Upper lobe of left lung (tissue), 6 donors: ENCODE measurements at regions not wholly inside any gene's neighbourhood (a gene's known extent, or its start where the extent isn't known, plus 50 kb on each side); places are given as distances from the start of the nearest gene placed in this dataset.
A peak's percentile ranks its signal among the peaks of the same experiment; 100 is the strongest.

Source experiments
- ATAC-seq, 2 donors: fragments of 200-7000 bp; cut with Tn5 transposase; one replicate each; pipeline ENCODE4 v1.9.1; 2022; ENCODE audit warnings: mild to moderate bottlenecking in 2 of 2, moderate library complexity in 2 of 2; ENCODE audit not compliant: low FRiP score in 2 of 2
- DNase-seq, 2 donors: peaks; one replicate each; pipeline ENCODE4 v3.0.0-alpha.2; 2019 to 2020
- H3K27ac ChIP-seq, 4 donors: fragments of 200-600 bp; sonication (generic); one replicate each; pipeline ENCODE4 v1.5.1; 2016 to 2019
- H3K27me3 ChIP-seq, 4 donors: fragments of 200-600 bp; sonication (generic); one replicate each; pipeline ENCODE4 v1.5.1; 2017 to 2019
- H3K36me3 ChIP-seq, 4 donors: fragments of 200-600 bp; sonication (generic); one replicate each; pipeline ENCODE4 v1.5.1; 2016 to 2019
- H3K4me1 ChIP-seq, 4 donors: fragments of 200-600 bp; sonication (generic); one replicate each; pipeline ENCODE4 v1.5.1; 2018 to 2019
- H3K4me3 ChIP-seq, 4 donors: fragments of 200-600 bp; sonication (generic); one replicate each; pipeline ENCODE4 v1.5.1; 2017 to 2019; ENCODE audit warnings: mild to moderate bottlenecking in 2 of 4, moderate library complexity in 1 of 4
- H3K9me3 ChIP-seq, 4 donors: fragments of 200-600 bp; sonication (generic); one replicate each; pipeline ENCODE4 v1.5.1; 2018 to 2019
- CTCF ChIP-seq, 6 experiments: fragments of 450-650 bp in 4 of 6; fragments of 200-600 bp in 2 of 6; sonication (generic) in 2 of 6; IDR thresholded peaks; one replicate each; pipeline ENCODE4 v1.5.1; 2016 to 2019; ENCODE audit warnings: antibody characterized with exemption in 6 of 6
- EP300 ChIP-seq, 4 donors: sonication (generic); formaldehyde crosslinking; IDR thresholded peaks; one replicate each; pipeline ENCODE4 v1.5.1; 2017; ENCODE audit warnings: antibody characterized with exemption in 4 of 4, control low read depth in 2 of 4
- POLR2A ChIP-seq, 4 donors: fragments of 450-650 bp; IDR thresholded peaks; one replicate each; pipeline ENCODE4 v1.5.1; 2016 to 2017; ENCODE audit warnings: antibody characterized with exemption in 4 of 4, mild to moderate bottlenecking in 2 of 4
- POLR2AphosphoS5 ChIP-seq, 2 donors: sonication (generic); formaldehyde crosslinking; IDR thresholded peaks; one replicate each; pipeline ENCODE4 v1.5.1; 2017; ENCODE audit warnings: antibody characterized with exemption in 2 of 2
- WGBS, 2 donors: methylation state at CpG; one replicate each; pipeline ENCODE4 v1.1.5; 2017 to 2018; 5-methylcytosine and 5-hydroxymethylcytosine counted together
- donor health status: DM: no; HTN: no; CAD: no; lungs with moderate emphysema.
- donor health status: DM: no; HTN: yes; CAD: no; lungs with severe emphysema.

GRCh38 chr13:31909864-31910551, 121.6 kb upstream of the FRY start:
- DNase-seq (peak in 1 of 2 donors; percentile 46), ATAC-seq (peak in 1 of 2 donors; percentile 84)
- H3K4me3 ChIP-seq: no peak overlapping the region
- TF ChIP-seq EP300 (IDR thresholded peaks at IDR 0.05) (no peak), POLR2A (IDR thresholded peaks at IDR 0.05) (no peak), CTCF (IDR thresholded peaks at IDR 0.05) (peak; percentile 69 to 82 (median 77)), POLR2AphosphoS5 (IDR thresholded peaks at IDR 0.05) (no peak)
- H3K4me1 ChIP-seq: peaks cover 10 to 23% (median 18%) of the 10 kb centered on the region in 4 donors
- no peaks in the 10 kb centered on the region for H3K27me3 ChIP-seq
- 15 to 16% methylated on average over 6 of the region's 6 CpGs for WGBS, 2 donors
- no peaks in the 10 kb centered on the region for H3K9me3 ChIP-seq
- H3K36me3 ChIP-seq: no peaks in the 10 kb centered on the region
- H3K27ac ChIP-seq: no peak overlapping the region

GRCh38 chr13:31910633-31911032, 120.9 kb upstream of the FRY start:
- no peak for TF ChIP-seq POLR2AphosphoS5 (IDR thresholded peaks at IDR 0.05)
- no peak for TF ChIP-seq CTCF (IDR thresholded peaks at IDR 0.05)
- TF ChIP-seq EP300 (IDR thresholded peaks at IDR 0.05): no peak
- no peak for TF ChIP-seq POLR2A (IDR thresholded peaks at IDR 0.05)
- no peak overlapping the region for H3K4me3 ChIP-seq
- WGBS, 2 donors: 90 to 92% methylated on average over 2 of the region's 2 CpGs
- no peaks in the 10 kb centered on the region for H3K9me3 ChIP-seq
- ATAC-seq (no peak), DNase-seq (no peak)
- no peaks in the 10 kb centered on the region for H3K36me3 ChIP-seq
- H3K4me1 ChIP-seq: peaks cover 10 to 23% (median 18%) of the 10 kb centered on the region in 4 donors
- no peaks in the 10 kb centered on the region for H3K27me3 ChIP-seq
- H3K27ac ChIP-seq: no peak overlapping the region

GRCh38 chr13:31912647-31913401, 118.8 kb upstream of the FRY start:
- Histone ChIP-seq H3K4me3 (no peak overlapping the region), H3K9me3 (no peaks in the 10 kb centered on the region), H3K27me3 (no peaks in the 10 kb centered on the region), H3K4me1 (peaks cover 10 to 23% (median 18%) of the 10 kb centered on the region in 4 donors), H3K27ac (no peak overlapping the region), H3K36me3 (no peaks in the 10 kb centered on the region)
- 82 to 91% methylated on average over 2 of the region's 2 CpGs for WGBS, 2 donors
- DNase-seq (no peak), ATAC-seq (peak in 1 of 2 donors; percentile 42)
- TF ChIP-seq EP300 (IDR thresholded peaks at IDR 0.05): no peak
- no peak for TF ChIP-seq CTCF (IDR thresholded peaks at IDR 0.05)
- TF ChIP-seq POLR2AphosphoS5 (IDR thresholded peaks at IDR 0.05): no peak
- no peak for TF ChIP-seq POLR2A (IDR thresholded peaks at IDR 0.05)

- ATAC-seq (no peak), DNase-seq (no peak)
- Histone ChIP-seq H3K27me3 (no peaks in the 10 kb centered on the region), H3K27ac (no peak overlapping the region), H3K9me3 (no peaks in the 10 kb centered on the region), H3K4me1 (peaks cover 10 to 23% (median 17%) of the 10 kb centered on the region in 4 donors), H3K4me3 (no peak overlapping the region), H3K36me3 (no peaks in the 10 kb centered on the region)
- WGBS, 2 donors: 94 to 95% methylated on average over 2 of the region's 2 CpGs
- TF ChIP-seq CTCF (IDR thresholded peaks at IDR 0.05) (no peak), EP300 (IDR thresholded peaks at IDR 0.05) (no peak), POLR2A (IDR thresholded peaks at IDR 0.05) (no peak), POLR2AphosphoS5 (IDR thresholded peaks at IDR 0.05) (no peak)
Observed at GRCh38 chr13:31913459-31913858, 118.1 kb upstream of the FRY start.
